ENCODE measurements at regions not wholly inside any gene's neighbourhood (a gene's known extent, or its start where the extent isn't known, plus 50 kb on each side); places are given as distances from the start of the nearest gene placed in this dataset.

DNA sequence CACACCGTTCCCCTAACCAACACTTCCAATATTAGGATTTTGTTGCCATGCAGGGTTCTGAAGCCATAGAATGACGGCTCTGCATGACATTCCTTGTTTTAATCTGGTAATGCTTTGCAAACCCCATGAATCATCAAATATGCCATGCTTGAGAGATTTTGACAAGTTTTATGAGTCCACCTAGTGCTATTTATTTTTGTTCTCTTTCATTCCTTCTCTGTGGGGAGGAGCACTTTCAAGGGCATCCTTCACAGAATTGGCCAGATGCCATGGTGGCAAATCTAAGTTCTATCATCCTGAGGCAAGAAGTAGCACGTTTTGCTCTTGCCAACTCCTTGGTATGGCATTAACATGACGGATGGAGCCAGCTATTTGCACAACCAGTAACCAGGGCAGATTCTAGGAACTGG is 268.4 kb downstream of the FAM76B start:
- Mint-ChIP-seq H3K27me3 (ENCODE audit: low read depth) (no peaks in the 10 kb centered on the region), H3K27ac (no peak overlapping the region), H3K4me3 (no peak overlapping the region), H3K9me3 (no peaks in the 10 kb centered on the region), H3K36me3 (ENCODE audit: low read depth) (peaks cover 4% of the 10 kb centered on the region), H3K4me1 (ENCODE audit: low read depth) (no peaks in the 10 kb centered on the region)

- Mint-ChIP-seq H3K27me3 (ENCODE audit: low read depth) (peaks cover 4% of the 10 kb centered on the region), H3K4me3 (no peak overlapping the region), H3K9me3 (no peaks in the 10 kb centered on the region), H3K4me1 (ENCODE audit: low read depth) (no peaks in the 10 kb centered on the region), H3K36me3 (ENCODE audit: low read depth) (peaks cover 4% of the 10 kb centered on the region), H3K27ac (no peak overlapping the region)
Measured at GRCh38 chr11:95520369-95521132, 269.0 kb downstream of the FAM76B start.

GRCh38 chr11:95519912-95520311 is 269.7 kb downstream of the FAM76B start:
- Mint-ChIP-seq H3K4me1 (ENCODE audit: low read depth) (no peaks in the 10 kb centered on the region), H3K27me3 (ENCODE audit: low read depth) (peaks cover 4% of the 10 kb centered on the region), H3K9me3 (no peaks in the 10 kb centered on the region), H3K4me3 (no peak overlapping the region), H3K27ac (no peak overlapping the region), H3K36me3 (ENCODE audit: low read depth) (peaks cover 4% of the 10 kb centered on the region)

- H3K4me1 Mint-ChIP-seq (ENCODE audit: low read depth) = no peaks in the 10 kb centered on the region
Measured at GRCh38 chr11:95517453-95517852, 272.1 kb downstream of the FAM76B start.

DNA sequence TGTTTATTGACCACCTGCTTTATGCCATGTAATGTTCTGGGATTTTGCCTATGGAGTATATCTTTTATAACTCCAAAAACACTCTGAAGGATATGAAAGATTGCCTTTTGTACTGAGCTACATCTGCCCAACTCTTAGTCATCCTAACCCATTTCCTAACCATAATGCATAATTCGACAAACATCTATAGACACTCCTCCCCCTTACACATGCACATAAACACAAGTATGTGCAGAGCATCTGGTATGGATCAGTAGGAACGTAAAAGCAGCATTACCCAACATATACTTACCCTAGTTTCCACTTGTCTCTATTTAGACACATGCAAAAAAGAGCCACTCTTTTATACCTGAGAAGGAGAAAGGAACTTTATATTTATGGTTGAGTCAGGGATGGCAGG is 272.8 kb downstream of the FAM76B start:
- no peak overlapping the region for H3K4me3 Mint-ChIP-seq
- H3K36me3 Mint-ChIP-seq (ENCODE audit: low read depth) = peaks cover 4% of the 10 kb centered on the region
- H3K4me1 Mint-ChIP-seq (ENCODE audit: low read depth) = no peaks in the 10 kb centered on the region
- no peak overlapping the region for H3K27ac Mint-ChIP-seq
- no peaks in the 10 kb centered on the region for H3K9me3 Mint-ChIP-seq
- H3K27me3 Mint-ChIP-seq (ENCODE audit: low read depth) = peaks cover 4% of the 10 kb centered on the region

More at GRCh38 chr11:95517453-95517852, 272.1 kb downstream of the FAM76B start:
- peaks cover 4% of the 10 kb centered on the region for H3K27me3 Mint-ChIP-seq (ENCODE audit: low read depth)
- no peaks in the 10 kb centered on the region for H3K9me3 Mint-ChIP-seq
- no peak overlapping the region for H3K27ac Mint-ChIP-seq
- H3K36me3 Mint-ChIP-seq (ENCODE audit: low read depth) = peaks cover 4% of the 10 kb centered on the region
- H3K4me3 Mint-ChIP-seq = no peak overlapping the region

GRCh38 chr11:95516175-95516574 is 273.4 kb downstream of the FAM76B start:
- Mint-ChIP-seq H3K36me3 (ENCODE audit: low read depth) (peaks cover 4% of the 10 kb centered on the region), H3K27me3 (ENCODE audit: low read depth) (peaks cover 4% of the 10 kb centered on the region), H3K27ac (no peak overlapping the region), H3K4me1 (ENCODE audit: low read depth) (no peaks in the 10 kb centered on the region), H3K9me3 (no peaks in the 10 kb centered on the region), H3K4me3 (no peak overlapping the region)

GRCh38 chr11:95515371-95515770 is 274.2 kb downstream of the FAM76B start:
- peaks cover 4% of the 10 kb centered on the region for H3K27me3 Mint-ChIP-seq (ENCODE audit: low read depth)
- H3K36me3 Mint-ChIP-seq (ENCODE audit: low read depth) = no peaks in the 10 kb centered on the region
- no peak overlapping the region for H3K4me3 Mint-ChIP-seq
- H3K27ac Mint-ChIP-seq = no peak overlapping the region
- no peaks in the 10 kb centered on the region for H3K4me1 Mint-ChIP-seq (ENCODE audit: low read depth)
- no peaks in the 10 kb centered on the region for H3K9me3 Mint-ChIP-seq

GRCh38 chr11:95514416-95515110 is 275.0 kb downstream of the FAM76B start:
- H3K27ac Mint-ChIP-seq = no peak overlapping the region
- H3K9me3 Mint-ChIP-seq = no peaks in the 10 kb centered on the region
- H3K4me1 Mint-ChIP-seq (ENCODE audit: low read depth) = no peaks in the 10 kb centered on the region
- H3K27me3 Mint-ChIP-seq (ENCODE audit: low read depth) = peaks cover 4% of the 10 kb centered on the region
- H3K4me3 Mint-ChIP-seq = no peak overlapping the region
- H3K36me3 Mint-ChIP-seq (ENCODE audit: low read depth) = no peaks in the 10 kb centered on the region

DNA sequence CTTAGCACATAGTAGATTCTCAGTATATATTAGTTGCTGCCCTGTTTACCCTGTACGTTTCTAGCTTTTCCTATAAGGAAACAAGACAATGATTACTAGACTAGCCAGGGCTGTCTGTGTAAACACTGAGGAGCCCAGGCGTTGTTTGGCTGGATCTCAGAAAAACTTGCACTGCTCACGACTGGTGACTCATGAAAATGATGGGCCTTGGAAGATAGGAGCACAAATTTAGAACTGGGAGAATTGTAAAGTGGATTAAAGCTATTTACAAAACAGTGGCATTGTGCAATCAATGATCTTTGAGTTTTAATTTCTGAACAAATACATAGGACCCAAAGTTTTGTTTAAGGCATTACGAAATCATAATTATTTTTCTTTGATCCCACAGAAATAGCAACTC is 276.9 kb downstream of the FAM76B start:
- no peaks in the 10 kb centered on the region for H3K9me3 Mint-ChIP-seq
- no peaks in the 10 kb centered on the region for H3K4me1 Mint-ChIP-seq (ENCODE audit: low read depth)
- H3K4me3 Mint-ChIP-seq = no peak overlapping the region
- H3K27ac Mint-ChIP-seq = no peak overlapping the region
- no peaks in the 10 kb centered on the region for H3K36me3 Mint-ChIP-seq (ENCODE audit: low read depth)
- H3K27me3 Mint-ChIP-seq (ENCODE audit: low read depth) = peaks cover 4% of the 10 kb centered on the region

DNA sequence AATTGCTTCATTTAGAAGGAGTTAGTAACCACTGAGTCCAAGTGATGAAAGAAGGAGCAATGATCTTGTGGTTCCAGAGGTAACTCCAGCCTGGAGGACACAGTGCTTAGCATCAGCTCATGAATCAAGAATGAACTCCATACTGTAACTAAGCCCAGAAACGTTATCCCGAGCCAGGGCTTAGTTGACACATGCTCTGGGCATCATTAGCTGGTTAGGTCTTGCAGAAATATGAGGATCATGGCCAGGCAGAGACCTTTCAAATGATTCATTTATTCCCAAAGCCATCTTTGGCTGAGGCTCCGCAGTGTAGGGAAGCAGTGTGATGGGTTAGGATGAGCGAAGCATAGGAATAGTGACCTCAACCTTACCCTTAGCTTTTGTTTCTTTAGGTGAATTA is 277.4 kb downstream of the FAM76B start:
- H3K9me3 Mint-ChIP-seq = no peaks in the 10 kb centered on the region
- H3K36me3 Mint-ChIP-seq (ENCODE audit: low read depth) = no peaks in the 10 kb centered on the region
- peaks cover 4% of the 10 kb centered on the region for H3K27me3 Mint-ChIP-seq (ENCODE audit: low read depth)
- no peaks in the 10 kb centered on the region for H3K4me1 Mint-ChIP-seq (ENCODE audit: low read depth)
- H3K4me3 Mint-ChIP-seq = no peak overlapping the region
- H3K27ac Mint-ChIP-seq = no peak overlapping the region

DNA sequence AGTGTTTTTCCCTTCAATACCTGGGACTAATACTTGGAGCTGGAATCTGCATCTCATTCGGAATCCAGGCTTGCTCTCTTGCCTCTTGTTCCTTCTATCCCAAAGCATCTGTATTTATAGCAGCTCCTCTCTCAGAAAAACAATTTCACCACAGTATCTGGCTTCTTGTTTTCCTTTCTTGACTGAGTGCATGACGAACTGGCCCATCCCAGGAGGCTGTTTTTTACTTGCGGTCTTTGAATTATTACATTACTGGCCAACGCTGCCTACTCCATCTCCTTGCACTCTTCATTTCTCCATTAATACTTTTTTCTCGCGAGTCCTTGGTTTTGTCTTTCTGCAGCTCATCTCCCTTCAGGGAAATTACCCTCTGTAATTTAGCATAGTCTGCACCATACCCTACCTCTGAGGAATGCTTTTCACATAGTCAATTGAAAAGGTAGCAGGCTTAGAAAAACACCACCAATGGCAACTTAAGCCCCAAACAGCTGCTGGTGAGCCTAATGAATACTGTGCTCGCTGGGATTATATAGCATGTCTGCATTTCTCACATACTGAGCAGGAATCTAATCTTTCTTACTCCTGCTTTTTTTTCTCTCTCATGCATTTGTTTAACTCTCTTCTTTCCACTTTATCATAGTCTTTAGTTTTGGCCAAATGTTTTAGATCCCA is 277.4 kb upstream of the SESN3 start:
- Mint-ChIP-seq H3K27me3 (ENCODE audit: low read depth) (no peaks in the 10 kb centered on the region), H3K36me3 (ENCODE audit: low read depth) (peaks cover 2% of the 10 kb centered on the region), H3K9me3 (no peaks in the 10 kb centered on the region), H3K27ac (no peak overlapping the region), H3K4me1 (ENCODE audit: low read depth) (peaks cover 6% of the 10 kb centered on the region), H3K4me3 (no peak overlapping the region)

DNA sequence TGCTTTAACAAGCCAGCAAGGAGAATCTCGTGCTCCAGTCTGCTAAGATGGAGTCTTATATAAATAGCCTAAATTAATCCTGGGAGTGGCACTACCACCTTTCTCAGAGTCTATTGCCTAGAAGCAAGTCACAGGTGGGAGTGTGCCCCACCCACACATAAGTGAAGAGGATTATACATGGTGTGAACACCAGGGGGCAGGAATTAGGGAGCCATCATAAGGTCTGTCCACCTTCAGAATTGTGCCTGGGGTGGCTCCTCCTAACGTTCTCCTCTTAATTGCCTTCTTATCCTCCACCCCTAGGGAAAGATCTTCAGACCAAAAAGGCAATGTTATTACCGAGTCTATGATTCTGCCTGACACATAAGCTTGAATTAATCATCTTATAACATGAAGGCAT is 276.8 kb upstream of the SESN3 start:
- Mint-ChIP-seq H3K27ac (no peak overlapping the region), H3K4me3 (no peak overlapping the region), H3K9me3 (no peaks in the 10 kb centered on the region), H3K4me1 (ENCODE audit: low read depth) (peaks cover 6% of the 10 kb centered on the region), H3K36me3 (ENCODE audit: low read depth) (peaks cover 2% of the 10 kb centered on the region), H3K27me3 (ENCODE audit: low read depth) (no peaks in the 10 kb centered on the region)

- H3K27ac Mint-ChIP-seq = no peak overlapping the region
- H3K27me3 Mint-ChIP-seq (ENCODE audit: low read depth) = no peaks in the 10 kb centered on the region
- no peaks in the 10 kb centered on the region for H3K9me3 Mint-ChIP-seq
- H3K4me1 Mint-ChIP-seq (ENCODE audit: low read depth) = peaks cover 6% of the 10 kb centered on the region
- H3K4me3 Mint-ChIP-seq = no peak overlapping the region
- peaks cover 2% of the 10 kb centered on the region for H3K36me3 Mint-ChIP-seq (ENCODE audit: low read depth)
Measured at GRCh38 chr11:95506777-95507176, 275.8 kb upstream of the SESN3 start.

GRCh38 chr11:95505927-95506426 is 275.0 kb upstream of the SESN3 start:
- no peaks in the 10 kb centered on the region for H3K27me3 Mint-ChIP-seq (ENCODE audit: low read depth)
- H3K4me3 Mint-ChIP-seq = no peak overlapping the region
- H3K9me3 Mint-ChIP-seq = no peaks in the 10 kb centered on the region
- no peak overlapping the region for H3K27ac Mint-ChIP-seq
- peaks cover 2% of the 10 kb centered on the region for H3K36me3 Mint-ChIP-seq (ENCODE audit: low read depth)
- peaks cover 6% of the 10 kb centered on the region for H3K4me1 Mint-ChIP-seq (ENCODE audit: low read depth)

GRCh38 chr11:95503047-95503446 is 272.0 kb upstream of the SESN3 start:
- Mint-ChIP-seq H3K27ac (no peak overlapping the region), H3K4me3 (no peak overlapping the region), H3K27me3 (ENCODE audit: low read depth) (no peaks in the 10 kb centered on the region), H3K9me3 (no peaks in the 10 kb centered on the region), H3K4me1 (ENCODE audit: low read depth) (peaks cover 6% of the 10 kb centered on the region), H3K36me3 (ENCODE audit: low read depth) (peaks cover 2% of the 10 kb centered on the region)

Data from T-helper 1 cell treated with Interleukin-12 subunit alpha and Interleukin-12 subunit beta and Interleukin-4 antibody, amounts not matched to agents 30 μg/mL and 1 μg/mL, for 36 hours (primary cell).